ENCODE measurements at regions not wholly inside any gene's neighbourhood (a gene's known extent, or its start where the extent isn't known, plus 50 kb on each side); places are given as distances from the start of the nearest gene placed in this dataset.

DNA sequence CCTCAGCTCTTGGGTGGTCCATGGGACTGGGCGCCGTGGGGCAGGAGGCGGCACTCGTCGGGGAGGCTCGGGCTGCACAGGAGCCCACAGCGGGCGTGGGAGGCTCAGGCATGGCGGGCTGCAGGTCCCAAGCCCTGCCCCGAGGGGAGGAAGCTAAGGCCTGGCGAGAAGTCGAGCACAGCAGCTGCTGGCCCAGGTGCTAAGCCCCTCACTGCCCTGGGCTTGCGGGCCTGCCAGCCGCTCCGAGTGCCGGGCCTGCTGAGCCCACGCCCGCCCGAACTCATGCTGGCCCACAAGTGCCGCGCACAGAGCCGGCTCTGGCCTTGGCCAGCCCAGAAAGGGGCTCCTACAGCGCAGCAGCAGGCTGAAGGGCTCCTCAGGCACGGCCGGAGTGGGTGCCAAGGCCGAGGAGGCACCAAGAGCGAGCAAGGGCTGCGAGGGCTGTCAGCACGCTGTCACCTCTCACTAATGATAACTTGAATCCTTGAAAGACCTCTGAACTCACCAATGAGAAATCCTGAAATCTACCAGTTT is 1506.8 kb upstream of the WWC1 start:
- in situ Hi-C loops (cut with MboI; ENCODE audit: low pct_ligation_motif_present in 1 of 4, low pct_unique_long_range_greater_than_20kb in 1 of 4, low sequenced_read_pairs in 3 of 4) (no loop called here), intact Hi-C loops (cut with DNase I; ENCODE audit: low total_unique reads) (no loop called here)
- Histone ChIP-seq H3K4me1 (no peaks in the 10 kb centered on the region), H3K36me3 (no peaks in the 10 kb centered on the region), H3K27ac (no peak overlapping the region), H3K27me3 (no peaks in the 10 kb centered on the region), H3K4me3 (no peak overlapping the region), H3K9me3 (no peaks in the 10 kb centered on the region)
- DNase-seq = no peak
- WGBS, 2 donors (ENCODE audit: low coverage in 1 of 2) = 96% methylated on average over 22 of the region's 29 CpGs; no CpG with 5 or more reads in 1 of the 2 donors
- TF ChIP-seq, protein P1, sequence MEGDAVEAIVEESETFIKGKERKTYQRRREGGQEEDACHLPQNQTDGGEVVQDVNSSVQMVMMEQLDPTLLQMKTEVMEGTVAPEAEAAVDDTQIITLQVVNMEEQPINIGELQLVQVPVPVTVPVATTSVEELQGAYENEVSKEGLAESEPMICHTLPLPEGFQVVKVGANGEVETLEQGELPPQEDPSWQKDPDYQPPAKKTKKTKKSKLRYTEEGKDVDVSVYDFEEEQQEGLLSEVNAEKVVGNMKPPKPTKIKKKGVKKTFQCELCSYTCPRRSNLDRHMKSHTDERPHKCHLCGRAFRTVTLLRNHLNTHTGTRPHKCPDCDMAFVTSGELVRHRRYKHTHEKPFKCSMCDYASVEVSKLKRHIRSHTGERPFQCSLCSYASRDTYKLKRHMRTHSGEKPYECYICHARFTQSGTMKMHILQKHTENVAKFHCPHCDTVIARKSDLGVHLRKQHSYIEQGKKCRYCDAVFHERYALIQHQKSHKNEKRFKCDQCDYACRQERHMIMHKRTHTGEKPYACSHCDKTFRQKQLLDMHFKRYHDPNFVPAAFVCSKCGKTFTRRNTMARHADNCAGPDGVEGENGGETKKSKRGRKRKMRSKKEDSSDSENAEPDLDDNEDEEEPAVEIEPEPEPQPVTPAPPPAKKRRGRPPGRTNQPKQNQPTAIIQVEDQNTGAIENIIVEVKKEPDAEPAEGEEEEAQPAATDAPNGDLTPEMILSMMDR (IDR thresholded peaks at IDR 0.05) = no peak
- TF ChIP-seq EP300 (IDR thresholded peaks at IDR 0.05; ENCODE audit: low read depth) (no peak), POLR2AphosphoS5 (IDR thresholded peaks at IDR 0.05) (no peak), POLR2A (IDR thresholded peaks at IDR 0.05) (no peak)

DNA sequence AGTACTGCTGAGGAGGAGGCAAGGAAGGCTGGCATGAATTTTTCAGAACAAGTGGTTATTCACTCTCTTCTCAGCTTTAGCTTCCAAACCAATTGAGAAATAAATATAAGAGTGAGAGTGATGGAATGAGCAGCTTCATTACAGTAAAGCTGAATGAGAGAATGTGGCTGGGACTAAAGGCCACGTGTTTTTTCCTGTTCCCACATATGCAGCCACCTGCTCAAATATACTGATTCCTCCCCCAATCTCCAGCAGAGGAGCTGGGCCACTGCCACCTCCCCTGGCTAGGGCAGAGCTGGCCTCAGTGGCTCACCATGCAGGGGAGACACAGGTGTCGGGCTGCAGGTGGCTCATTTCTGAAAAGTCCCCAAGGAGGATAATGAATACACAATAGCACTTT is 1505.3 kb upstream of the WWC1 start:
- Histone ChIP-seq H3K4me3 (no peak overlapping the region), H3K4me1 (no peaks in the 10 kb centered on the region), H3K27ac (no peak overlapping the region), H3K9me3 (no peaks in the 10 kb centered on the region), H3K36me3 (no peaks in the 10 kb centered on the region), H3K27me3 (no peaks in the 10 kb centered on the region)
- 62% methylated on average over 2 of the region's 2 CpGs; no CpG with 5 or more reads in 1 of the 2 donors for WGBS, 2 donors (ENCODE audit: low coverage in 1 of 2)
- intact Hi-C loops (cut with DNase I; ENCODE audit: low total_unique reads) (no loop called here), in situ Hi-C loops (cut with MboI; ENCODE audit: low pct_ligation_motif_present in 1 of 4, low pct_unique_long_range_greater_than_20kb in 1 of 4, low sequenced_read_pairs in 3 of 4) (no loop called here)
- no peak for DNase-seq
- TF ChIP-seq, protein P1 (IDR thresholded peaks at IDR 0.05) = no peak
- TF ChIP-seq POLR2A (IDR thresholded peaks at IDR 0.05) = no peak
- TF ChIP-seq EP300 (IDR thresholded peaks at IDR 0.05; ENCODE audit: low read depth) = no peak
- no peak for TF ChIP-seq POLR2AphosphoS5 (IDR thresholded peaks at IDR 0.05)

DNA sequence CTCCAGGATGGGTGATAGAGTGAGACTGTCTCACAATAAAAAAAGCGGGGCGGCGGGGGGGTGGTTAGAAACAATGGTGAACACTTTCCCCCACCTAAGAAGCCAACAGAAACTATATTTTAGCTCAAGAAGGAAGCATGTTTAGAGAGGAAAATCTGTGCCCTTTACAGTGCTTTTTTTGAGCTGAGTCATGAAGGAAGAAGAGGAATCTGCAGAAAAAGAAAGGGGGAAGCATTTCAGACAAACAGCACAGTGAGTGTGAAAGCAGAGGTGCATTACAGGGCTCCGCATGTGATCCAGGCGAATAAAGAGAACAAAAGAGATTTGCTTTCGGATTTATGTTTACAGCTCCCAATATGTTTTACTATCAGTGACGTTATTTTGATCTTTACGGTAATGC is 1504.6 kb upstream of the WWC1 start:
- Histone ChIP-seq H3K27ac (no peak overlapping the region), H3K27me3 (no peaks in the 10 kb centered on the region), H3K4me1 (no peaks in the 10 kb centered on the region), H3K9me3 (no peaks in the 10 kb centered on the region), H3K4me3 (no peak overlapping the region), H3K36me3 (no peaks in the 10 kb centered on the region)
- DNase-seq = no peak
- TF ChIP-seq, protein P1 (IDR thresholded peaks at IDR 0.05) = no peak
- TF ChIP-seq EP300 (IDR thresholded peaks at IDR 0.05; ENCODE audit: low read depth) (no peak), POLR2A (IDR thresholded peaks at IDR 0.05) (no peak), POLR2AphosphoS5 (IDR thresholded peaks at IDR 0.05) (no peak)
- 80 to 84% methylated on average over 8 of the region's 8 CpGs for WGBS, 2 donors (ENCODE audit: low coverage in 1 of 2)
- intact Hi-C loops (cut with DNase I; ENCODE audit: low total_unique reads) (no loop called here), in situ Hi-C loops (cut with MboI; ENCODE audit: low pct_ligation_motif_present in 1 of 4, low pct_unique_long_range_greater_than_20kb in 1 of 4, low sequenced_read_pairs in 3 of 4) (no loop called here)

DNA sequence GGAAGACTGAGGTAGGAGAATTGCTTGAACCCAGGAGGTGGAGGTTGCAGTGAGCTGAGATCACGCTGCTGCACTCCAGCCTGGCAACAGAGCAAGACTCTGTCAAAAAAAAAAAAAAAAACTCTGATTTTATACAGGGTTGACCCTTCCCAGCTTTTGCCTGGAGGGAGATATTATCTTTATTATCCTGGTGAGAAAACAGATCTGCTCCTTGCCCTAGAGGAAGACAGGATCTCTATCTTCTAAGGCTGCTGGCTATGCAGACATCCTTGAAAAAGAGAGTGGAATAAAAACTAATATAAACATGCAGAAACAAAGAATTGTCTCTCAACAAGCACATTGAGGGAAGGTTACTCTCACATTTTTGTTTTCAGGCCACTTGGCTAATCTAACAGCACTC is 1503.4 kb upstream of the WWC1 start:
- DNase-seq = no peak
- intact Hi-C loops (cut with DNase I; ENCODE audit: low total_unique reads) = no loop called here
- in situ Hi-C loops (cut with MboI; ENCODE audit: low pct_ligation_motif_present in 1 of 4, low pct_unique_long_range_greater_than_20kb in 1 of 4, low sequenced_read_pairs in 3 of 4) = no loop called here
- Histone ChIP-seq H3K36me3 (no peaks in the 10 kb centered on the region), H3K4me1 (no peaks in the 10 kb centered on the region), H3K9me3 (no peaks in the 10 kb centered on the region), H3K27me3 (no peaks in the 10 kb centered on the region), H3K27ac (no peak overlapping the region), H3K4me3 (no peak overlapping the region)
- 38 to 60% methylated on average over 1 of the region's 1 CpG for WGBS, 2 donors (ENCODE audit: low coverage in 1 of 2)
- TF ChIP-seq, protein P1 (IDR thresholded peaks at IDR 0.05) = no peak
- TF ChIP-seq POLR2A (IDR thresholded peaks at IDR 0.05) = no peak
- TF ChIP-seq POLR2AphosphoS5 (IDR thresholded peaks at IDR 0.05) = no peak
- TF ChIP-seq EP300 (IDR thresholded peaks at IDR 0.05; ENCODE audit: low read depth) = no peak

All from transverse colon (tissue), 4 donors.